Stimulated activated CD4-positive, alpha-beta T cell treated with anti-CD3 and anti-CD28 coated beads, Interleukin-4, amount 100 ng/mL, for 24 hours (primary cell): ENCODE measurements at regions not wholly inside any gene's neighbourhood (a gene's known extent, or its start where the extent isn't known, plus 50 kb on each side); places are given as distances from the start of the nearest gene placed in this dataset.

Source experiments
- DNase-seq: peaks from one replicate; pipeline ENCODE4 v3.0.0-alpha.2; 2020

DNA sequence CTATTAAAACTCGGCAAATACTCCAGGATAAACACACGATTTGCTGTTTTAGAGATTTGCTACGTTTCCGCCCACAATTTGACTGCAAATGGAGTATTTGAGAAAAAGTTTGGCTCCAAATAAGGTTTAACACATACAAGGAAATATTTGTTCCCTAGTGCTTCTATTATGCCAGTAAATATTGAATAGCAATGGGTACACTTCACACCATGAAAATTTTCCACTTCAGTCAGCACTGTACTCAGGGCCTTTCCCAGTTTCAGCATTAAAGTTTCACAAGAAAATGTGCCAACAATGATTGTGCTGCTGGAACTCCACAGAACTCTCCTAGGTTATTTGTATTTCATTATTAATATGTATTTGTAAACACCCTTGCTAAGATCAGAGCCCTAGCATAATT, 498.0 kb downstream of the TBL1XR1 start:
- DNase-seq = no peak

DNA sequence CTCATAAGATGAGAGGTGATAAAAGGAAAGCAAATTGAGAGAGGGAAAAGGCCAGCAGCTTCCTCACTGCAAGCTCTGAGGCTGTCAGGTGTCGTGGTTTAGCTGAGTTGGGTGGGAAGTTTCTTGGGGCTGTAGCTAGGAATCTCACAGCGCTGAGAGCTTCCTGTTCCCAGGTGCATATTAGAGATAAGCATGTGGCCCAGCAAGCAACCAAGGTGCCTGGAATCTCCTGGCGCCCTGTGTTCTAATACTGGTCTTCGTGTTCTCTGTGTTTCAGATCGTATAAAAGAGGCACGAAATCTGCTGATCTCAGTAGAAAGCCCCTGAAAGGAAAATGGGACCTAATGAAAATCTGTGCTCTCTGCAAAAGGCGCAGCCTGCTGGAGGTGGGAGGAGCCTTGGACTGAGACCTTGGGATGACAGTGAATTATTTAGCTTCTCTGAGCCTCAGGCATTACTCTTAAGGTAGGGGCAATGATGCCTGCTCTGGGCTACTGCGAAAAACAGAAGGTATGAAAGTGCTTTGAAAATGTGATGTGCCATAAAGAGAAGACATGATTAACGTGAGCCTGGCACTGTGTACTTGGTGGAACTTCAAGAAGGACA, 499.9 kb downstream of the TBL1XR1 start:
- DNase-seq = no peak

DNA sequence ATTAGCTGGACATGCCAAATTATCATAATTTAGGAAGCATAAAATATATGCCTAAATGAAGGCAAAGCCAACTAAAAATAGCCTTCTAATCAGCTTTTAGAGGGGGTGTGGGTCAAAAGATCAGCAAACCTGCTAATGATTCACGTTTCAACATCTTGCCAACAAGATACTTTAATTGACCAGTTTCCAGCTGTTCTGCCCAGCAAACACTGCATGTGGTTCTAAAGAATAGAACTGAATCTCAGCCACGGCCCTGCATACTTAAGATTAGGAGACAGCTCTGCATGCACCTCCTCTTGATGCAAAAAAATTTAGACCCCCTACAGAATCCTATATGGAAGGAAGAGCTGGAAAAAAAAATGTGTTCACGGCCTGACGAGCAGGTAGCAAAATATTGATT, 500.5 kb downstream of the TBL1XR1 start:
- no peak for DNase-seq

GRCh38 chr3:176692966-176693785, 504.1 kb downstream of the TBL1XR1 start:
- no peak for DNase-seq

- DNase-seq = no peak
These were observed 504.9 kb downstream of the TBL1XR1 start for GRCh38 chr3:176692199-176692965.

GRCh38 chr3:176690083-176690869, 507.0 kb downstream of the TBL1XR1 start:
- DNase-seq = no peak

DNA sequence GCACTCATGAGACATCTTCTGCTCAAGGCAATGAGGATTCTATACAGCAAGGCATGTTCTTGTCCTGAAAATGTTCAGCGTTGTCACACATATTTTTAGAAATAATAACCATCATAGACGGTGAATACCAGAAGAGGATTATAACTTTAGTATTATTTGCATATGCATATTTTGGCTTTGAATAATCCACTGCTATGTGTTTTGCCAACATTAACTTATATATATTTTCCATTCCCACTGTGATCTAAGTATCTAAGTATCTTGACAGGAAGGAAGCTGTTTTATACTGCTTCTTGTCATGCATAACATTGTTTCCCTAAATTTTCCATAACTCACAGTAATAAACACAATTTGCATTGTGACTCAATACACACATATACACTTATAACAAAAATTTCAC, 509.5 kb downstream of the TBL1XR1 start:
- no peak for DNase-seq

DNA sequence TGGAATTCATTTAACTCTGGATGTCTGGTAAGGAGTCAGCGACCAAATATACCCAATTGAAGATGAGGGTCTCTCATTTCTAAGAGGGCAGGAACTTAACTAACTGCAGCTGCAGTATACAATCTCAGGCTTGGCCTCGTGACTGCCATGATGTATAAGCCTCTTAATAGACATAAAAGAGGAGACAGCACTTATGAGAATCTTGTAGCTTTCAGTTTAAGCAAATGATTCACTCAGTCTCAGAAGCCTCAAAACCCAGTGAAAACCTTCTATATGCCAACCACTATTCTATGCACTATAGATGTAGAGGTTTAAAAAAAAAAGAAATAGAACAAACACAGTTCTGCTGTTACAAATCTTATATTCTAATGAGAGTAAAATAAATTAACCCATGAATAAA, 513.9 kb downstream of the TBL1XR1 start:
- DNase-seq = no peak

- DNase-seq = no peak
These were observed 533.1 kb downstream of the TBL1XR1 start for GRCh38 chr3:176663837-176664831.

DNA sequence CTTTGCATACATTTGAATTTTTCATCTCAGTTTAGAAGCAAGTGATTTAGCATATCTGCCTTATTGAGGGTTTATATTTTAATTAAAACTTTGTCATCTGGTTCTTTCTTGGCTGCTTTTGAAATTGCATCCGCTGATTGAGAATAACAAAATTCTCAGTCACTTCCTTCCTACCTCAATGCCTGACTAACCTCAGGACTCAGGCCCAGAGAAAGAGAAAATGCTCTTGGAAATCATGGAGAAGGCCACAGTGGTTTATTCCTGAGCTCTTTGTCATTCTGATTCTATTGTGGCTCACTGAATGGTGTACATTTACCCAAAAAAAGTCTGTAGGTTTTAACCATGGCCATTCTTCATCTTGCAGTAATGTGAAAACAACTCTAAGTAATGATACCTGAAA, 533.9 kb downstream of the TBL1XR1 start:
- DNase-seq = no peak

DNA sequence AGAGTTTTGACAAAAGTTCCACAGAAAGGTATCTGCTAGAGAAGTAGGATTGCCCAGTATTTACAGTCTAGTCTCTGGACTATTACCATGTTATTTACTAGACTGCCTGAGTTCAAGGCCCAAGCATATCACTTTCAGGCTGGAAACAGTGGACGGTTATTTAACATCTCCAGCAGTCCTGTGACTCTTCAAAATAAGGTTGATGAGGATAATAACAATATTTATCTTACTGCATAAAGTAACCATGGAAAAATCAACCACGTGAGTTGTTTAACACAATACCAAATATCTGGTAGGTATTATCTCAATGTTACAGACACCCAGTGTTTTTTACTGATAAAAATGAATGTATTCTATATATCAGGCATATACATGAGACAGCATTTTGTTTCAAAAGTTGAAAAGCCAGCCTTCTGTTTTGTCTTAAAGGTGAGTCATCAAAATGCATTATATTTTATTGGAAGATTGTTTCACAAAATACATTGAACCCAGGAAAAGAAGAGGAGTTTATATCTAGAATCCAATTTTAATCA, 535.8 kb downstream of the TBL1XR1 start:
- no peak for DNase-seq

DNA sequence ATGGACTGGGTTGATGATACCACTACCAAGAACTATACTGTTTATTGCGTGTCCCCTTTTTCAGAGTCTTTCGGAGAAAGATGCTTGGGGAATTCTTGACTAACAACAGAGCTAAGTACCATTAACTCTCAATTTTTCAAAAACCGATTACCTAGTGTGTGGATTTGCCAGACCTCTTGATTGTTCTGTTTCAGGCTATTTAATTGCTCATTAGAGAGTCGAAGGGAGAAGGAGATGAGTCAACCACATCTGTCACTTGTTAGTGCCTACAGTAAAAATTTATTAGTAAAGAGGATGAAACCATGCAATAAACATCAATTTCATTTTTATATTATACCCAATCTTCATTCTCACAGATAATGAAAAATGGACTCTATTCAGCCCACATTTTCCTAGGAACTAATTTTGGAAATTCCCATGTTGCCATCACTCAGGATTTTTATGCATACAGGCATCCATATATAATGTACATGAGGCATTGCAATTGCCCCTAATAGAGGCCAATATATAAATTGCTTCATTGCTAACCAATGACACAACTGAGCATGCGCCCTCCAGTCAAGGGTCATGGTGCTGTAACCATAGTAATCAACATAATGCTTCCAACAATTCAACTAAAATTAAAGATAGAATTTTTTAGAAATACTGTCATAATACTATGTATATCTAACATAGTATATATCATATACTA, 541.7 kb downstream of the TBL1XR1 start:
- DNase-seq = no peak

DNA sequence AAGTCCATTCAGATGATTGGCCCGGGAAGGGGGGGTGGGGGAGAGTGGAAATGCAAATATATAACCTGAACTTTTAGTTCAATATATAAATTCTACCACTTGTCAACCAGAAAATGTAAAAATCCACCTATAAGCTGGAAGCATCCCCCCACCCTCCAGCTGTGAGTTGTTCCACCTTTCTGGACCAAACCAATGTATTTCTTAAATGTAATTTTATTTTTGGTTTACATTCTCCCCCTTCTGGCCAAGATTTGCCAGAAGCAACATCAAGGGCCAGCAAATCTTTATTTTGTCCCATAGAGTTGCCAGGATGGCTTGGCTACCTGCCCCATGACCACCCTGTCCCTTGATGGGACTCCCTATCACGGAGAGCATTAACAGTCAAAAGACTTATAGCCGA, 545.7 kb downstream of the TBL1XR1 start:
- DNase-seq = no peak

GRCh38 chr3:176650478-176650877, 546.8 kb downstream of the TBL1XR1 start:
- no peak for DNase-seq

- DNase-seq = no peak
These were observed 549.3 kb downstream of the TBL1XR1 start for GRCh38 chr3:176647987-176648386.

- DNase-seq = no peak
These were observed 563.8 kb downstream of the TBL1XR1 start for GRCh38 chr3:176633511-176633910.

- no peak for DNase-seq
These were observed 564.4 kb downstream of the TBL1XR1 start for GRCh38 chr3:176632925-176633324.

GRCh38 chr3:176631165-176631564, 566.1 kb downstream of the TBL1XR1 start:
- no peak for DNase-seq

GRCh38 chr3:176628101-176628639, 569.1 kb downstream of the TBL1XR1 start:
- DNase-seq = no peak

DNA sequence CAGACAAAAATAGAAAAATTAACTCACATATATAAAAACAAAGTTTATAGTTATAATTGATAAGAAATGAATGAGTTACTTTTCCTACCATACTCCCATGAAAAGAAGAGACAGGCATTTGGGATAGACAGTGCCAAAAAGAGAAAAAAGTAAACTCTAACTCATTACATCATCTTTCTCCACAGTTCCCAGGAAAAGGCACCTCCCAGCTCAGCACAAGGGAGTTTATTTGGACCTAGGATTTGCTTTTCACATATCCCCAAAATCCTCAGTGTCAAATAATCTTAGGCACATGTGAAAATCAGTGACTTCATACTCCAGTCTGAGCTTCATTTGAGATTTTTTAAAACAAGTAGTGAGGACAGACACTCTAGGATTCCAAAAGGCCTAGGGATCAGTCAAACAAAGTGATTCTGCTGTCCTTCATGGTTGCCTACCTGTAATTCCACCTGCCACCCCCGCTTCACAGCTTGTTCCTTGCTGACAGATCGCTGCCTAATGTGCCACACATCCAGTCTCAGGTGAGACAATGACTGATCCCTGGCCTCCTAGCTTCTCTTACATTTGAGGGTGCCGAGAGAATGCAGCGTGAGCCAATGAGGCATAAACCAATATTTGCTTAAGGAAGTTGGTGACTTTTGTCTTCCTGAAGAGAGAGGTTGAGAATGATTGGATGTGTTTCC, 573.7 kb downstream of the TBL1XR1 start:
- no peak for DNase-seq
